IMR-90 (cell line): ENCODE measurements at regions not wholly inside any gene's neighbourhood (a gene's known extent, or its start where the extent isn't known, plus 50 kb on each side); places are given as distances from the start of the nearest gene placed in this dataset.

ENCODE experiments used
- ATAC-seq: fragments of 200-7000 bp; cut with Tn5 transposase; 2 replicates; pipeline ENCODE4 v1.9.1; 2020; ENCODE audit warnings: low read depth, mild to moderate bottlenecking, moderate library complexity
- BruUV-seq: library from RNA; stranded (reverse); fragments of 400-500 nt; replicated peaks from 2 replicates; lab custom pipeline; 2021; lab: Mats Ljungman, UMichigan
- CTCF ChIA-PET: fragments of 300-600 bp; formaldehyde crosslinking; extraction: SDS; loops from one replicate; lab custom pipeline; 2021; ENCODE audit warnings: antibody characterized with exemption; lab: Yijun Ruan, JAX
- POLR2A ChIA-PET: fragments of 300-600 bp; sonication (Branson Sonifier 250); formaldehyde crosslinking; loops from one replicate; lab custom pipeline; 2022; ENCODE audit warnings: antibody characterized with exemption; ENCODE audit not compliant: unreplicated experiment; lab: Charles Lee
- DNase-seq: peaks from one replicate; pipeline ENCODE4 v3.0.0; 2013
- H2AFZ ChIP-seq: replicated peaks from 2 replicates; pipeline ENCODE3; 2013; ENCODE audit warnings: low read length, mild to moderate bottlenecking; ENCODE audit not compliant: poor library complexity
- H2AK5ac ChIP-seq: 2 replicates; pipeline ENCODE4 v1.6.1; 2013; ENCODE audit warnings: low read depth, low read length, inconsistent platforms
- H2AK9ac ChIP-seq: replicated peaks from 2 replicates; pipeline ENCODE3; 2013; ENCODE audit warnings: mild to moderate bottlenecking, low read depth, low read length, moderate library complexity; ENCODE audit not compliant: poor library complexity
- H2BK120ac ChIP-seq: 2 replicates; pipeline ENCODE4 v1.6.1; 2013; ENCODE audit warnings: low read depth, low read length, inconsistent platforms
- H2BK15ac ChIP-seq: 3 replicates; pipeline ENCODE4 v1.6.1; 2013; ENCODE audit warnings: low read depth, low read length, inconsistent platforms
- H2BK20ac ChIP-seq: 2 replicates; pipeline ENCODE4 v1.6.1; 2013; ENCODE audit warnings: low read depth, mild to moderate bottlenecking, inconsistent platforms, low read length, moderate library complexity
- H2BK5ac ChIP-seq: 2 replicates; pipeline ENCODE4 v1.6.1; 2013; ENCODE audit warnings: mild to moderate bottlenecking, low read depth, low read length, inconsistent platforms; ENCODE audit not compliant: poor library complexity, severe bottlenecking
- H3K14ac ChIP-seq: replicated peaks from 2 replicates; pipeline ENCODE4 v1.6.1; 2013; ENCODE audit warnings: low read depth, low read length, inconsistent platforms
- H3K18ac ChIP-seq: 2 replicates; pipeline ENCODE4 v1.6.1; 2013; ENCODE audit warnings: low read depth, low read length, control low read depth
- H3K23ac ChIP-seq: 2 replicates; pipeline ENCODE4 v1.6.1; 2013; ENCODE audit warnings: low read depth, low read length, inconsistent platforms
- H3K27ac ChIP-seq: 2 replicates; pipeline ENCODE4 v1.5.1; 2013; ENCODE audit warnings: mild to moderate bottlenecking, control low read depth, low read length; ENCODE audit not compliant: insufficient read depth
- H3K27me3 ChIP-seq: 2 replicates; pipeline ENCODE4 v1.6.1; 2013; ENCODE audit warnings: low read length; ENCODE audit not compliant: control insufficient read depth, insufficient read depth
- H3K36me3 ChIP-seq: 2 replicates; pipeline ENCODE4 v1.6.1; 2013; ENCODE audit warnings: low read length, mixed read lengths; ENCODE audit not compliant: control insufficient read depth, insufficient read depth
- H3K4ac ChIP-seq: 2 replicates; pipeline ENCODE4 v1.6.1; 2013; ENCODE audit warnings: low read depth, low read length, inconsistent platforms
- H3K4me1 ChIP-seq: 2 replicates; pipeline ENCODE4 v1.6.1; 2013; ENCODE audit warnings: low read length, mixed read lengths; ENCODE audit not compliant: control insufficient read depth, insufficient read depth
- H3K4me2 ChIP-seq: 2 replicates; pipeline ENCODE4 v1.6.1; 2013; ENCODE audit warnings: low read depth, mild to moderate bottlenecking, control low read depth, low read length, moderate library complexity
- H3K4me3 ChIP-seq: 2 replicates; pipeline ENCODE4 v1.5.1; 2013; ENCODE audit warnings: low read depth, mild to moderate bottlenecking, control low read depth, low read length, moderate library complexity; ENCODE audit not compliant: insufficient read depth
- H3K56ac ChIP-seq: 2 replicates; pipeline ENCODE4 v1.6.1; 2013; ENCODE audit warnings: low read length, inconsistent platforms; ENCODE audit not compliant: insufficient read depth; ENCODE audit errors: extremely low read depth
- H3K79me1 ChIP-seq, 2 experiments: 2 replicates each; pipeline ENCODE4 v1.6.1; 2013; ENCODE audit warnings: low read length in 2 of 2, inconsistent platforms in 1 of 2, low read depth in 1 of 2
- H3K9ac ChIP-seq: 2 replicates; pipeline ENCODE4 v1.6.1; 2013; ENCODE audit warnings: low read depth, low read length, control low read depth
- H3K9me1 ChIP-seq: 2 replicates; pipeline ENCODE4 v1.6.1; 2013; ENCODE audit warnings: low read length, inconsistent platforms; ENCODE audit not compliant: insufficient read depth
- H3K9me3 ChIP-seq: 2 replicates; pipeline ENCODE4 v1.6.1; 2013; ENCODE audit warnings: low read length; ENCODE audit not compliant: control insufficient read depth, insufficient read depth
- H4K20me1 ChIP-seq: 2 replicates; pipeline ENCODE4 v1.6.1; 2013; ENCODE audit warnings: low read length, inconsistent platforms; ENCODE audit not compliant: insufficient read depth
- H4K5ac ChIP-seq: 2 replicates; pipeline ENCODE4 v1.6.1; 2013; ENCODE audit warnings: mild to moderate bottlenecking, low read depth, low read length, control low read depth
- H4K8ac ChIP-seq, 2 experiments: 2 replicates each; pipeline ENCODE4 v1.6.1; 2013; ENCODE audit warnings: low read depth in 2 of 2, low read length in 2 of 2, control low read depth in 1 of 2, inconsistent platforms in 1 of 2
- H4K91ac ChIP-seq: 2 replicates; pipeline ENCODE4 v1.6.1; 2013; ENCODE audit warnings: low read depth, low read length, inconsistent platforms; ENCODE audit not compliant: insufficient read depth
- FOS ChIP-seq: fragments of 150-350 bp; IDR thresholded peaks from 2 replicates; pipeline ENCODE4 v1.6.1; 2016; ENCODE audit warnings: low read depth, low read length
- RCOR1 ChIP-seq: IDR thresholded peaks from 2 replicates; pipeline ENCODE4 v1.6.1; 2012; ENCODE audit warnings: mild to moderate bottlenecking, low read length, improper control_type of control experiment; ENCODE audit not compliant: insufficient replicate concordance
- RFX5 ChIP-seq: IDR thresholded peaks from 2 replicates; pipeline ENCODE4 v1.8.0; 2012; ENCODE audit warnings: low read depth, mild to moderate bottlenecking, low read length, moderate library complexity
- WGBS, 2 experiments: methylation state at CpG; one replicate each; pipeline versions ENCODE4 v1.1.5 to v1.1.7; 2013; ENCODE audit warnings: missing lambda C conversion rate in 2 of 2; ENCODE audit not compliant: insufficient read length in 1 of 2; ENCODE audit errors: extremely low coverage in 2 of 2; 5-methylcytosine and 5-hydroxymethylcytosine counted together
- dilution Hi-C: fragments of 300-500 bp; cut with HindIII; formaldehyde crosslinking; loops from one replicate; pipeline ENCODE4 v1.14.3; 2018; ENCODE audit warnings: low sequenced_read_pairs; ENCODE audit not compliant: unreplicated experiment
- in situ Hi-C: fragments of 300-500 bp; cut with MboI; formaldehyde crosslinking; loops from 3 replicates; pipeline ENCODE4 v1.14.3; 2019; ENCODE audit warnings: low sequenced_read_pairs, inconsistent platforms, mixed read lengths
- intact Hi-C: fragments of 100-400 bp; cut with micrococcal nuclease; formaldehyde crosslinking; loops from 2 replicates; pipeline ENCODE4 v1.10.0; 2022
- TF ChIP-seq, protein P1 (sequence below): fragments of 150-350 bp; IDR thresholded peaks from 2 replicates; pipeline ENCODE4 v1.6.1; 2017; ENCODE audit warnings: mild to moderate bottlenecking, antibody characterized with exemption, low read length, low read depth
- TF ChIP-seq, protein P2 (sequence below): conservative IDR thresholded peaks from 2 replicates; pipeline ENCODE4 v1.5.1; 2012; ENCODE audit warnings: mild to moderate bottlenecking, low read depth, low read length, improper control_type of control experiment

DNA sequence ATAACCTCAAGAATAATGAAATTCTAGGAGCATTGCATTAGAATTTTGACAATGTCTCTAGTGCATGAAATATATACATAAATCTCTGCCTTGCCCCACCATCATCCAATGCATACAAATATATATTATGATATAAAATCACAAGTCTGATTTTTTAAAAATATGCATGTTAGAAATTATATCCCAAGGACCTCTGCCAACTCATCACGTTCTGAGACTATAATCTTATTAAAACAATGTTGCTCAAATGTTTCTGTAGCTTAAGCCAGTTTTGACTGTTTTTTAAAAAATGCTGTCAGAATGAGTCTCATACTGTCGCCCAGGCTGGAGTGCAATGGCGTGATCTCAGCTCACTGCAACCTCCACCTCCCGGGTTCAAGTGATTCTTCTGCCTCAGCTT lies 287.0 kb upstream of the SOX4 start:
- ATAC-seq, result no peak
- Histone ChIP-seq H3K4me3 (no peak overlapping the region), H2AFZ (no peak overlapping the region), H3K56ac (no peak overlapping the region), H4K91ac (no peak overlapping the region), H2BK120ac (no peak overlapping the region), H2BK20ac (no peak overlapping the region), H3K23ac (no peak overlapping the region), H4K8ac (no peak overlapping the region), H3K9ac (no peak overlapping the region), H3K36me3 (no peaks in the 10 kb centered on the region), H3K9me1 (no peaks in the 10 kb centered on the region), H2AK9ac (no peak overlapping the region), H2AK5ac (no peak overlapping the region), H3K18ac (no peak overlapping the region), H3K79me1 (no peaks in the 10 kb centered on the region), H2BK5ac (no peak overlapping the region), H3K4me1 (no peaks in the 10 kb centered on the region), H3K14ac (no peak overlapping the region), H2BK15ac (no peak overlapping the region), H3K4ac (no peak overlapping the region), H3K27me3 (no peaks in the 10 kb centered on the region), H4K5ac (no peak overlapping the region), H3K9me3 (no peaks in the 10 kb centered on the region), H3K4me2 (no peak overlapping the region), H3K27ac (no peak overlapping the region), H4K20me1 (no peaks in the 10 kb centered on the region)
- intact Hi-C loops, result no loop called here
- no peak for DNase-seq
- ChIA-PET POLR2A (no interaction called here), CTCF (interaction anchor here (0.6 kb wide), 1 partner anchor 9 kb away, joined by 3 read pairs; no protein-coding TSS in a partner anchor)
- no peak for TF ChIP-seq RFX5
- no peak for TF ChIP-seq FOS
- TF ChIP-seq, protein P1, sequence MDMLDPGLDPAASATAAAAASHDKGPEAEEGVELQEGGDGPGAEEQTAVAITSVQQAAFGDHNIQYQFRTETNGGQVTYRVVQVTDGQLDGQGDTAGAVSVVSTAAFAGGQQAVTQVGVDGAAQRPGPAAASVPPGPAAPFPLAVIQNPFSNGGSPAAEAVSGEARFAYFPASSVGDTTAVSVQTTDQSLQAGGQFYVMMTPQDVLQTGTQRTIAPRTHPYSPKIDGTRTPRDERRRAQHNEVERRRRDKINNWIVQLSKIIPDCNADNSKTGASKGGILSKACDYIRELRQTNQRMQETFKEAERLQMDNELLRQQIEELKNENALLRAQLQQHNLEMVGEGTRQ, result no peak
- no peak for TF ChIP-seq RCOR1
- TF ChIP-seq, protein P2, sequence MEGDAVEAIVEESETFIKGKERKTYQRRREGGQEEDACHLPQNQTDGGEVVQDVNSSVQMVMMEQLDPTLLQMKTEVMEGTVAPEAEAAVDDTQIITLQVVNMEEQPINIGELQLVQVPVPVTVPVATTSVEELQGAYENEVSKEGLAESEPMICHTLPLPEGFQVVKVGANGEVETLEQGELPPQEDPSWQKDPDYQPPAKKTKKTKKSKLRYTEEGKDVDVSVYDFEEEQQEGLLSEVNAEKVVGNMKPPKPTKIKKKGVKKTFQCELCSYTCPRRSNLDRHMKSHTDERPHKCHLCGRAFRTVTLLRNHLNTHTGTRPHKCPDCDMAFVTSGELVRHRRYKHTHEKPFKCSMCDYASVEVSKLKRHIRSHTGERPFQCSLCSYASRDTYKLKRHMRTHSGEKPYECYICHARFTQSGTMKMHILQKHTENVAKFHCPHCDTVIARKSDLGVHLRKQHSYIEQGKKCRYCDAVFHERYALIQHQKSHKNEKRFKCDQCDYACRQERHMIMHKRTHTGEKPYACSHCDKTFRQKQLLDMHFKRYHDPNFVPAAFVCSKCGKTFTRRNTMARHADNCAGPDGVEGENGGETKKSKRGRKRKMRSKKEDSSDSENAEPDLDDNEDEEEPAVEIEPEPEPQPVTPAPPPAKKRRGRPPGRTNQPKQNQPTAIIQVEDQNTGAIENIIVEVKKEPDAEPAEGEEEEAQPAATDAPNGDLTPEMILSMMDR, result no peak
- WGBS, 2 experiments, result no CpG with 5 or more reads among the region's 4 CpGs
- dilution Hi-C loops, result no loop called here
- in situ Hi-C loops, result no loop called here
- BruUV-seq, result no TSS peak
